ENCODE measurements at regions not wholly inside any gene's neighbourhood (a gene's known extent, or its start where the extent isn't known, plus 50 kb on each side); places are given as distances from the start of the nearest gene placed in this dataset.

DNA sequence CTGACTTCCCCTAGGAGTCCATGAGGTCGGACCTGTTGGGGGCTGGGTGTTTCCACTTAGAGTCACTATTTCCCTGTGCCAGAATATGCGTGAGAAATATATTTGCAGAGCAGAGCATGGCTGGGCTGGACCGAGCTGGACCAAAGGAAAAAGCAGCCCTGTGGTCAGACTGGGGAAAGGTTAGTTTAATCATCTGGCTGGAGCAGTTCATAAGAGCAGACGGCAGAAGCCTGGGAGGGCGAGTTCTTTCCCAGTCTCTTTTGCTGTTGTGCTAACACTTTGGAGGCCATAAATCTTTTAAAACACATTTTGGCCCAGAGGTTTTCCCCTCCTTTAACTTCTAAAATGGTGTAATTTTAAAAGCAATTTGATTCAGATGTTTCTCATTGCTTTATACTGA is 66.5 kb downstream of the GLI2 start:
- no peak for ATAC-seq
- no peaks in the 10 kb centered on the region for H3K4me1 Mint-ChIP-seq
- CTCF ChIA-PET, result no interaction called here

GRCh38 chr2:120802867-120803484 is 67.3 kb downstream of the GLI2 start:
- DNase-seq (no peak), ATAC-seq (no peak)
- no peaks in the 10 kb centered on the region for H3K36me3 Mint-ChIP-seq
- H3K27me3 Mint-ChIP-seq, result peaks cover 5% of the 10 kb centered on the region
- no peak overlapping the region for H3K4me3 Mint-ChIP-seq
- no peak overlapping the region for H3K27ac Mint-ChIP-seq
- no peaks in the 10 kb centered on the region for H3K9me3 Mint-ChIP-seq (ENCODE audit: low read depth)
- CTCF ChIA-PET, result no interaction called here
- no peaks in the 10 kb centered on the region for H3K4me1 Mint-ChIP-seq

More for the DNA sequence above, 66.5 kb downstream of the GLI2 start:
- H3K4me3 Mint-ChIP-seq, result no peak overlapping the region
- H3K27me3 Mint-ChIP-seq, result peaks cover 5% of the 10 kb centered on the region
- no peaks in the 10 kb centered on the region for H3K9me3 Mint-ChIP-seq (ENCODE audit: low read depth)
- H3K36me3 Mint-ChIP-seq, result no peaks in the 10 kb centered on the region
- no peak overlapping the region for H3K27ac Mint-ChIP-seq
- no peak for DNase-seq

GRCh38 chr2:120803764-120804335 is 68.2 kb downstream of the GLI2 start:
- Mint-ChIP-seq H3K36me3 (no peaks in the 10 kb centered on the region), H3K27me3 (peaks cover 5% of the 10 kb centered on the region), H3K27ac (no peak overlapping the region), H3K9me3 (ENCODE audit: low read depth) (no peaks in the 10 kb centered on the region), H3K4me1 (no peaks in the 10 kb centered on the region), H3K4me3 (no peak overlapping the region)
- no peak for DNase-seq
- CTCF ChIA-PET, result interaction anchor here (0.6 kb wide), 1 partner anchor 137 kb away, joined by 3 read pairs; no protein-coding TSS in a partner anchor
- no peak for ATAC-seq

DNA sequence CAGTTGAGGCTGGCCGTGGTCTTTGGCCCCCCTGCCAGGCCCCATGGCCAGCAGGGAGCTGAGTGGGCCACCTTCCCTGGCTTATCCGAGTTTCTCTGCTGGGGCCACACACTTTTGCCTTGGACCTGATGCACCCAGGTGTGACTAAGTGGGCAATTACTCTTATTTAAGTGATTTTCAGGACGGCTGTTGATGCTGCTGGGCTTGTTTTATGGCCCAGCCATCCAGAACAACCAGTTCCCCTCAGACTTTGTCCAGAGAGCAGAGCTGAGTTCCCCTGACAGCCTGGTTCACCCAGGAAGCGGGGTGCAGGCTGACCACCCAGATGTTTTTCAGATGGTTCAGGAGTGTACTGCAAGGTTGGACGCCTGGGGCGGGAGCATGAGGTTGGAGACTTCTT is 68.8 kb downstream of the GLI2 start:
- Mint-ChIP-seq H3K4me3 (no peak overlapping the region), H3K36me3 (no peaks in the 10 kb centered on the region)
- CTCF ChIA-PET, result interaction anchor here (0.6 kb wide), 1 partner anchor 137 kb away, joined by 3 read pairs; no protein-coding TSS in a partner anchor

DNA sequence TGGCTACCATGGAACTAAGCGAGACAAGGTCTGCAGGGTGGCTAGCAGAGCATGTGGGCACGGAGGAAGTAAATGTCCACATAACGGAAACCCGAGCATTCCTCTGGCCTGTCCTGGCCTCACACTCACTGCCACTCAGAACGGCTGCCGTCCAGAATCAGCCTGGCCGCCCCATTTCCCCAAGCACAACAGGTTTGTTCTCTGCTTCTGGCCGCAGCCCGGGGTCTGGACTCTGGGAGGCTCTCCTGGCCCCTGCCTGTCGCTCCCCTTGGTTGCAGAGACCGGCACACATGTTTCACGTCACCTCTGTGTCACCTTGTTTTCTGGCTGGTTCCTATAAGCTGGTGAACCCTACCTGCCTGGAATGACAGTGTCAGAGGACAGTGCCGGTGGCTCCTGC is 69.3 kb downstream of the GLI2 start:
- no peak for ATAC-seq
- CTCF ChIA-PET, result no interaction called here
- Mint-ChIP-seq H3K9me3 (ENCODE audit: low read depth) (no peaks in the 10 kb centered on the region), H3K4me3 (no peak overlapping the region), H3K4me1 (no peaks in the 10 kb centered on the region), H3K36me3 (no peaks in the 10 kb centered on the region), H3K27ac (no peak overlapping the region), H3K27me3 (peaks cover 5% of the 10 kb centered on the region)
- no peak for DNase-seq

More for the DNA sequence above, 68.8 kb downstream of the GLI2 start:
- no peak for ATAC-seq
- Mint-ChIP-seq H3K27me3 (peaks cover 5% of the 10 kb centered on the region), H3K27ac (no peak overlapping the region), H3K9me3 (ENCODE audit: low read depth) (no peaks in the 10 kb centered on the region), H3K4me1 (no peaks in the 10 kb centered on the region)
- no peak for DNase-seq

DNA sequence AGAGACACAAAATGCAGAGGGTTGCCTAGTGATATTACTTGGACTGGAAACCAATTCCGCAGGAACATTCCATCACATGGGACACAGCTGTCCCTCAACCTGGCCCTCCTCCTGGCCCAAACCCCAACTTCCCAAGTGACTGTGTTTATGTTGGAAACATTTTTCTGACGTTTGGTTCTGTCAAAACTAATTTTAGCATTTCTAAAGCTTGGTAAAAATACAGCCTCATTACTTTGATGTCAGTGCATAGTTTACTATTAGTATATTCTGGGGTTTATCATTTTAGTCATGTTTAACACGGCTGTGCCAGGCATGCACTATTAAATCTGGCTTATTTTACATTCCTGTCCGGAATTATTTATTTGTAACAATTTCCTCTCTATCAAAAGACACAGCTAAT is 69.9 kb downstream of the GLI2 start:
- H3K4me3 Mint-ChIP-seq, result no peak overlapping the region
- peaks cover 5% of the 10 kb centered on the region for H3K27me3 Mint-ChIP-seq
- H3K27ac Mint-ChIP-seq, result no peak overlapping the region
- no peaks in the 10 kb centered on the region for H3K4me1 Mint-ChIP-seq
- no peaks in the 10 kb centered on the region for H3K9me3 Mint-ChIP-seq (ENCODE audit: low read depth)
- CTCF ChIA-PET, result no interaction called here
- H3K36me3 Mint-ChIP-seq, result no peaks in the 10 kb centered on the region
- ATAC-seq (no peak), DNase-seq (no peak)

DNA sequence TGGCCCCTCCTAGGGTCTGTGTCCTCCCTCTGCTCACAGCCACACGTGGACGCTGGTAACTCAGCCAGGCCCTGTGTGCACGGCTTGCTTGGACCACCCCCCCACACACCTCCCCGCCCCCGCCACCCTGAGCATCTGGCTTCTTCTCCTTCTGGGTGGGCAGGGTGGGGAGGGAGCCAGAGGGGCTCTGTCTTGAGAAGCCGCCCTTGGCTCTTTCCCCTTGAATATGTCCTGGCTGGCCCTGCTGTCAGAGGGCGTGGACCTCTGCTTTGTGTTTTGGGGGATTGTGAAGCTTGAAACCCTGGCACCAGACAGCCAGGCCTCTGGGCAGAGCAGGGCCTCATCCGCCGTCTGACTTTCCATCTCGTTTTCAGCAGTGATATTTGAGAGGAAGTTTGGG is 72.1 kb downstream of the GLI2 start:
- H3K36me3 Mint-ChIP-seq, result no peaks in the 10 kb centered on the region
- CTCF ChIA-PET, result no interaction called here
- H3K4me3 Mint-ChIP-seq, result no peak overlapping the region
- ATAC-seq (no peak), DNase-seq (no peak)
- peaks cover 1% of the 10 kb centered on the region for H3K27me3 Mint-ChIP-seq
- no peaks in the 10 kb centered on the region for H3K9me3 Mint-ChIP-seq (ENCODE audit: low read depth)
- no peaks in the 10 kb centered on the region for H3K4me1 Mint-ChIP-seq
- H3K27ac Mint-ChIP-seq, result no peak overlapping the region

DNA sequence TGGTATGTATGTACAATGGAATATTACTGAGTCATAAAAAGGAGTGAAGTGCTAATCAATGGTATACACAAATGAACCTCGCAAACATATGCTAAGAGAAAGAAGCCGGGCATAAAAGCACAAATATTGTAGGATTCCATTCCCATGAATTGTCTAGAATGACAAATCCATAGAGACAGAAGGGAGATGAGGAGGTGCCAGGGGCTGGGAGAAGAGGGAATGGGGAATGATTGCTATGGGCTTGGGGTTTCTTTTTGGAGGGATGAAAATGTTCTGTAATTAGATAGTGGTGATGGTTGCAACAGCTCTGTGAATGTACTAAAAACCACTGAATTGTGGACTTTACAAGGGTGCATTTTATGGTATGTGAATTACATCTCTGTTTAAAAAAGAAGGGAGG is 73.5 kb downstream of the GLI2 start:
- CTCF ChIA-PET, result no interaction called here
- Mint-ChIP-seq H3K4me3 (no peak overlapping the region), H3K9me3 (ENCODE audit: low read depth) (no peaks in the 10 kb centered on the region), H3K4me1 (no peaks in the 10 kb centered on the region), H3K36me3 (no peaks in the 10 kb centered on the region), H3K27ac (no peak overlapping the region), H3K27me3 (no peaks in the 10 kb centered on the region)
- ATAC-seq, result no peak
- no peak for DNase-seq

- Mint-ChIP-seq H3K4me3 (no peak overlapping the region), H3K36me3 (no peaks in the 10 kb centered on the region), H3K27me3 (no peaks in the 10 kb centered on the region), H3K27ac (no peak overlapping the region), H3K9me3 (ENCODE audit: low read depth) (no peaks in the 10 kb centered on the region), H3K4me1 (no peaks in the 10 kb centered on the region)
- ATAC-seq (no peak), DNase-seq (no peak)
- CTCF ChIA-PET, result no interaction called here
These were observed 74.2 kb downstream of the GLI2 start for GRCh38 chr2:120809609-120810440.

DNA sequence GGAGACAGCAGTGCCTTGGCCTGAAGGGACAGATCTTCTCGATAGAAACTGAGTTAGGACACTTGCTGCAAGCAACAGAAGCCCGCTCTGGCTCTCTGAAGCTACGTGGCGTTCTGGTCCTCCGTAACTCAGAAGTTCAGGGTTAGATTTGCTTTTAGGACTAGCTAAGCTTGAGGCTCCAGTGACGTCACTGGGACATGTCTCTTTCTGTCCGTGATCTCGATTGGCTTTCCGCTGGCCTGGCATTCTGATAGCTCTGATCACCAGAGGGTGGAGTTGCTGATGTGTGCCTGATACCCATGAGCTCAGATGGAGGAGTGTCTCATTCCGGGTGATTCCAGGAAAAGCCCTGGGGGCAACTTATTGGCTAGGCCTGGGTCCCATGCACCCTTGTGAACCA is 75.0 kb downstream of the GLI2 start:
- Mint-ChIP-seq H3K4me3 (no peak overlapping the region), H3K27ac (no peak overlapping the region), H3K4me1 (no peaks in the 10 kb centered on the region), H3K27me3 (no peaks in the 10 kb centered on the region), H3K9me3 (ENCODE audit: low read depth) (no peaks in the 10 kb centered on the region), H3K36me3 (no peaks in the 10 kb centered on the region)
- ATAC-seq, result no peak
- CTCF ChIA-PET, result no interaction called here
- no peak for DNase-seq

GRCh38 chr2:120812866-120813265 is 77.2 kb downstream of the GLI2 start:
- H3K36me3 Mint-ChIP-seq, result no peaks in the 10 kb centered on the region
- H3K27me3 Mint-ChIP-seq, result no peaks in the 10 kb centered on the region
- no peak overlapping the region for H3K27ac Mint-ChIP-seq

DNA sequence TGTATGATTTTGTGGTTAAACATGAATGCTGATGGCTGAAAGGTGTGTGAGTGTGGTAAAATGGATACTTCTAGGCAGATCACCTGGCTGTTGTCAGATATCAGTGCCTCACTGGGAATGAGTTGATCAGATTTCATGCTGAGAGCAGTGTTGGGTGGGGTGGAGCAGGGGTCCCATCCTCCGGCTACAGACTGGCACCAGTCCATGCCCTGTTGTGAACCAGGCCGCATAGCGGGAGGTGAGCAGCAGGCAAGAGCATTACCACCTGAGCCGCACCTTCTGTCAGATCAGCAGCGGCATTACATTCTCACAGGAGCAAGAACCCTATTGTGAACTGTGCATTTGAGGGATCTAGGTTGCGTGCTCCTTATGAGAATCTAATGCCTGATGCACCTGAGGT is 78.7 kb downstream of the GLI2 start:
- no peak for ATAC-seq
- no peaks in the 10 kb centered on the region for H3K9me3 Mint-ChIP-seq (ENCODE audit: low read depth)
- no peak for DNase-seq
- H3K27ac Mint-ChIP-seq, result no peak overlapping the region
- H3K36me3 Mint-ChIP-seq, result no peaks in the 10 kb centered on the region
- no peaks in the 10 kb centered on the region for H3K4me1 Mint-ChIP-seq
- no peaks in the 10 kb centered on the region for H3K27me3 Mint-ChIP-seq
- no peak overlapping the region for H3K4me3 Mint-ChIP-seq
- CTCF ChIA-PET, result no interaction called here

More at GRCh38 chr2:120812866-120813265, 77.2 kb downstream of the GLI2 start:
- ATAC-seq (no peak), DNase-seq (no peak)
- H3K4me1 Mint-ChIP-seq, result no peaks in the 10 kb centered on the region
- CTCF ChIA-PET, result no interaction called here
- no peaks in the 10 kb centered on the region for H3K9me3 Mint-ChIP-seq (ENCODE audit: low read depth)
- no peak overlapping the region for H3K4me3 Mint-ChIP-seq

DNA sequence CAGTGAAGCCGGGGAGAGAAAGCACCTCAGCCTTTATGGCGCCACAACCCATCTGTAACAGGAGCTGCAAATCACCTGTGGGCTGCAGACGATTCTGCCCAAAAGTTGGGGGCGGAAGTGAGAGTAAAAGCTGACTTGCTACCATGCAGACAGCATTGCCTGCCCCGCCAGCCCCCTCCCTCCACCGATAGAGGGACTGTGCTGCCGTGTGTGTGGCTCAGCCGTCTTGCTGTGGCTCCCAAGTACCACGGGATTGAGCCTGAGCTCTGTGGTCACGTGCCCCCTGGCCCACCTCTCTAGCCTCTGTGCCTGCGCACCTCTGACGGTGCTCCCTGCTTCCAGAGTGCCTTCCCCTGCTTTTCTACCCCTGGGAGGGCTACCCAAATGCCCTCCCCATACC is 79.6 kb downstream of the GLI2 start:
- ATAC-seq (no peak), DNase-seq (no peak)
- Mint-ChIP-seq H3K9me3 (ENCODE audit: low read depth) (no peaks in the 10 kb centered on the region), H3K36me3 (no peaks in the 10 kb centered on the region), H3K27me3 (no peaks in the 10 kb centered on the region), H3K27ac (no peak overlapping the region), H3K4me1 (no peaks in the 10 kb centered on the region), H3K4me3 (no peak overlapping the region)
- CTCF ChIA-PET, result no interaction called here
